22Rv1 (cell line): ENCODE measurements at regions not wholly inside any gene's neighbourhood (a gene's known extent, or its start where the extent isn't known, plus 50 kb on each side); places are given as distances from the start of the nearest gene placed in this dataset.

Experiments
- H3K27ac ChIP-seq: fragments of 450-650 bp; 2 replicates; pipeline ENCODE4 v1.5.1; 2017
- CTCF ChIP-seq: fragments of 450-650 bp; IDR thresholded peaks from 2 replicates; pipeline ENCODE4 v1.5.1; 2017; ENCODE audit warnings: mild to moderate bottlenecking
- ZFX ChIP-seq: fragments of 450-650 bp; IDR thresholded peaks from 2 replicates; pipeline ENCODE4 v1.6.1; 2017; ENCODE audit warnings: antibody characterized with exemption, borderline replicate concordance

GRCh38 chr12:84150201-84150600 lies 762.4 kb downstream of the SLC6A15 start:
- no peak overlapping the region for H3K27ac ChIP-seq
- TF ChIP-seq CTCF (no peak), ZFX (no peak)

GRCh38 chr12:84148335-84148734 lies 764.3 kb downstream of the SLC6A15 start:
- H3K27ac ChIP-seq: no peak overlapping the region
- TF ChIP-seq CTCF (no peak), ZFX (no peak)

- H3K27ac ChIP-seq: no peak overlapping the region
- TF ChIP-seq ZFX (no peak), CTCF (no peak)
Measured at GRCh38 chr12:84136862-84137367, 775.7 kb downstream of the SLC6A15 start.

- TF ChIP-seq CTCF (no peak), ZFX (no peak)
- H3K27ac ChIP-seq: no peak overlapping the region
Measured at GRCh38 chr12:84135586-84136279, 776.9 kb downstream of the SLC6A15 start.

- TF ChIP-seq CTCF: no peak
- TF ChIP-seq ZFX: no peak
- no peak overlapping the region for H3K27ac ChIP-seq
Measured at GRCh38 chr12:84134797-84135366, 777.7 kb downstream of the SLC6A15 start.

- H3K27ac ChIP-seq: no peak overlapping the region
- TF ChIP-seq CTCF (no peak), ZFX (no peak)
Measured at GRCh38 chr12:84131076-84131475, 781.5 kb downstream of the SLC6A15 start.

GRCh38 chr12:84128117-84128991 lies 784.2 kb downstream of the SLC6A15 start:
- TF ChIP-seq CTCF (no peak), ZFX (no peak)
- H3K27ac ChIP-seq: no peak overlapping the region
